Trophoblast cell (in vitro differentiated cells and primary cell): ENCODE measurements at regions not wholly inside any gene's neighbourhood (a gene's known extent, or its start where the extent isn't known, plus 50 kb on each side); places are given as distances from the start of the nearest gene placed in this dataset.

Experiments used
- DNase-seq, 2 donors: peaks; one replicate each; pipeline ENCODE4 v3.0.0-alpha.2; 2016
- H2AFZ ChIP-seq: 2 replicates; pipeline ENCODE4 v1.6.1; 2013; ENCODE audit warnings: low read length, moderate library complexity, mild to moderate bottlenecking; ENCODE audit not compliant: insufficient read depth, poor library complexity
- H2AK5ac ChIP-seq: 2 replicates; pipeline ENCODE4 v1.6.1; 2013; ENCODE audit warnings: mild to moderate bottlenecking, low read length
- H2BK120ac ChIP-seq: 2 replicates; pipeline ENCODE4 v1.6.1; 2013; ENCODE audit warnings: low read length, mild to moderate bottlenecking, moderate library complexity; ENCODE audit not compliant: insufficient read depth, poor library complexity
- H2BK12ac ChIP-seq: 2 replicates; pipeline ENCODE4 v1.6.1; 2013; ENCODE audit warnings: mild to moderate bottlenecking, low read length, moderate library complexity
- H2BK5ac ChIP-seq: 2 replicates; pipeline ENCODE4 v1.6.1; 2013; ENCODE audit warnings: low read length, low read depth, moderate library complexity, mild to moderate bottlenecking; ENCODE audit not compliant: poor library complexity
- H3K14ac ChIP-seq: 2 replicates; pipeline ENCODE4 v1.6.1; 2013; ENCODE audit warnings: mild to moderate bottlenecking, low read length
- H3K18ac ChIP-seq: 2 replicates; pipeline ENCODE4 v1.6.1; 2013; ENCODE audit warnings: mild to moderate bottlenecking, low read length
- H3K23ac ChIP-seq: 2 replicates; pipeline ENCODE4 v1.6.1; 2013; ENCODE audit warnings: low read length
- H3K27ac ChIP-seq: 2 replicates; pipeline ENCODE4 v1.5.1; 2013; ENCODE audit warnings: low read depth, mild to moderate bottlenecking, inconsistent platforms, low read length, moderate library complexity
- H3K27me3 ChIP-seq: 2 replicates; pipeline ENCODE4 v1.6.1; 2013; ENCODE audit warnings: inconsistent platforms, mild to moderate bottlenecking, low read length, moderate library complexity; ENCODE audit not compliant: insufficient read depth
- H3K36me3 ChIP-seq, 2 experiments: 1 replicate in 1 of 2; 2 replicates in 1 of 2; pipeline ENCODE4 v1.6.1; 2013; ENCODE audit warnings: low read length in 2 of 2, mild to moderate bottlenecking in 2 of 2, moderate library complexity in 1 of 2; ENCODE audit not compliant: insufficient read depth in 2 of 2, control insufficient read depth in 1 of 2
- H3K4ac ChIP-seq: 2 replicates; pipeline ENCODE4 v1.6.1; 2013; ENCODE audit warnings: low read depth, mild to moderate bottlenecking, low read length, moderate library complexity
- H3K4me1 ChIP-seq, 2 experiments: 1 replicate in 1 of 2; 2 replicates in 1 of 2; pipeline ENCODE4 v1.6.1; 2013; ENCODE audit warnings: low read length in 2 of 2, mild to moderate bottlenecking in 2 of 2, moderate library complexity in 1 of 2; ENCODE audit not compliant: insufficient read depth in 2 of 2, control insufficient read depth in 1 of 2
- H3K4me2 ChIP-seq: 2 replicates; pipeline ENCODE4 v1.6.1; 2013; ENCODE audit warnings: inconsistent platforms, mild to moderate bottlenecking, low read length, moderate library complexity
- H3K4me3 ChIP-seq: 2 replicates; pipeline ENCODE4 v1.5.1; 2013; ENCODE audit warnings: mild to moderate bottlenecking, low read depth, low read length, inconsistent platforms
- H3K79me1 ChIP-seq: one replicate; pipeline ENCODE4 v1.6.1; 2013; ENCODE audit warnings: low read length
- H3K79me2 ChIP-seq: 2 replicates; pipeline ENCODE4 v1.6.1; 2013; ENCODE audit warnings: low read length, mild to moderate bottlenecking; ENCODE audit not compliant: control insufficient read depth, insufficient read depth, poor library complexity
- H3K9ac ChIP-seq: 2 replicates; pipeline ENCODE4 v1.6.1; 2013; ENCODE audit warnings: mild to moderate bottlenecking, low read length
- H3K9me3 ChIP-seq: 2 replicates; pipeline ENCODE4 v1.6.1; 2013; ENCODE audit warnings: low read depth, mild to moderate bottlenecking, control low read depth, inconsistent platforms, low read length; ENCODE audit not compliant: insufficient read depth
- H4K12ac ChIP-seq: 2 replicates; pipeline ENCODE4 v1.6.1; 2013; ENCODE audit warnings: low read depth, mild to moderate bottlenecking, low read length, moderate library complexity
- H4K8ac ChIP-seq: 2 replicates; pipeline ENCODE4 v1.6.1; 2013; ENCODE audit warnings: low read depth, mild to moderate bottlenecking, low read length, moderate library complexity
- H4K91ac ChIP-seq: one replicate; pipeline ENCODE4 v1.6.1; 2013; ENCODE audit warnings: low read depth, mild to moderate bottlenecking, low read length, moderate library complexity
- WGBS: extraction: QIAGEN DNeasy Blood & Tissue Kit; methylation state at CpG from one replicate; pipeline ENCODE4 v1.1.7; 2013; ENCODE audit warnings: missing lambda C conversion rate; ENCODE audit not compliant: insufficient read length, insufficient coverage; ENCODE audit errors: extremely low coverage; 5-methylcytosine and 5-hydroxymethylcytosine counted together

GRCh38 chr2:12277241-12278034 lies 439.3 kb upstream of the TRIB2 start:
- H3K4me3 ChIP-seq: no peak overlapping the region
- H2AFZ ChIP-seq: no peak overlapping the region
- no peak overlapping the region for H2BK120ac ChIP-seq
- no peaks in the 10 kb centered on the region for H3K27me3 ChIP-seq
- no peaks in the 10 kb centered on the region for H3K9me3 ChIP-seq
- no peak overlapping the region for H3K27ac ChIP-seq
- H3K4me2 ChIP-seq: no peak overlapping the region
- no peak overlapping the region for H4K12ac ChIP-seq
- H3K36me3 ChIP-seq: no peaks in the 10 kb centered on the region
- no peaks in the 10 kb centered on the region for H3K79me1 ChIP-seq
- H3K4ac ChIP-seq: no peak overlapping the region
- no peak overlapping the region for H3K23ac ChIP-seq
- H2AK5ac ChIP-seq: no peak overlapping the region
- no peak overlapping the region for H2BK12ac ChIP-seq
- H3K79me2 ChIP-seq: no peaks in the 10 kb centered on the region
- no peak overlapping the region for H2BK5ac ChIP-seq
- H3K14ac ChIP-seq: no peak overlapping the region
- DNase-seq: no peak
- no peak overlapping the region for H4K91ac ChIP-seq
- no peak overlapping the region for H4K8ac ChIP-seq
- no peak overlapping the region for H3K9ac ChIP-seq
- no CpG with 5 or more reads among the region's 7 CpGs for WGBS
- H3K4me1 ChIP-seq: no peaks in the 10 kb centered on the region
- H3K18ac ChIP-seq: no peak overlapping the region

GRCh38 chr2:12278217-12278750 lies 438.5 kb upstream of the TRIB2 start:
- no peak overlapping the region for H3K23ac ChIP-seq
- H2AFZ ChIP-seq: no peak overlapping the region
- H3K9ac ChIP-seq: no peak overlapping the region
- no peaks in the 10 kb centered on the region for H3K79me2 ChIP-seq
- H3K4me3 ChIP-seq: no peak overlapping the region
- H3K9me3 ChIP-seq: no peaks in the 10 kb centered on the region
- H3K4ac ChIP-seq: no peak overlapping the region
- no peak overlapping the region for H4K91ac ChIP-seq
- no peak overlapping the region for H2AK5ac ChIP-seq
- no peak overlapping the region for H3K27ac ChIP-seq
- H3K36me3 ChIP-seq: no peaks in the 10 kb centered on the region
- no peaks in the 10 kb centered on the region for H3K4me1 ChIP-seq
- DNase-seq: no peak
- no peak overlapping the region for H3K18ac ChIP-seq
- H3K14ac ChIP-seq: no peak overlapping the region
- no peak overlapping the region for H3K4me2 ChIP-seq
- no peaks in the 10 kb centered on the region for H3K79me1 ChIP-seq
- no peak overlapping the region for H2BK5ac ChIP-seq
- WGBS: no CpG with 5 or more reads among the region's 4 CpGs
- H4K12ac ChIP-seq: no peak overlapping the region
- H4K8ac ChIP-seq: no peak overlapping the region
- H3K27me3 ChIP-seq: no peaks in the 10 kb centered on the region
- no peak overlapping the region for H2BK120ac ChIP-seq
- H2BK12ac ChIP-seq: no peak overlapping the region

DNA sequence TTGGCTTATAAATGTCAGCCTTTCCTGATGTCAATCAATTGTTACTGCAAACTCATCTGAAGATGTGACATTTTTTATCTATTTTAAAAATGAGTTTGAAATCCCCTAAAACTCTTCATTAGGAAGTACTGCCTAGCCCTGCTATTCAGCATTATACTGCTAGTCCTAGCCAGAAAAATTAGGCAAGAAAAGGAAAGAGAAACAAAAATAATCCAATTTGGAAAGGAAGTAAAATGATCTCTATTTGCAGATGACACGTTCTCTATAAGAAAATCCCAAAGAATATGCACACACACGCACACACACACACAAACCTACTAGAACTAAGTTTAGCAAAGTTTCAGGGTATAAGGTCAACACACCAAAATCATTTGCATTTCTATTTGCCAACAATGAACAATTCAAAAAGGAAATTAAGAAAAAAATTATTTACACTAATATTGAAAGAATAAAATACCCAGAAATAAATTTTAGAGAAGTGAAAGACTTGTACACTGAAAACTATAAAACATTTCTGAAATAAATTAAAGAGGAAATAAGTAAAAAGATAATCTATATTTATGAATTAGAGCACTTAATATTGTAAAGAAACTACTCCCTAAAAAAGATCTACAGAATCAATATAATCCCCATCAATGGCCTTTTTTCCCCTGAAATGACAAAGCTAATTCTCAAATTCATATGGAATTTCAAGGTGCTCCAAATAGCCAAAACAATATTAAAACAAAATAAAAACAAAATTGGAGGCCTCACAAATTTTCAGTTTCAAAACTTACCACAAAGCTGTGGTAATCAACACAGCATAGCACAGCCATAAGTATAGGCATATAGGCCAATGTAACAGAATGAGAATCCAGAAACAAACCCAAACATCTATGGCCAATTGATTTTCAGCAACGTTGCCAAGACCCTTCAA lies 433.7 kb upstream of the TRIB2 start:
- H3K9me3 ChIP-seq: no peaks in the 10 kb centered on the region
- DNase-seq: no peak
- H3K4ac ChIP-seq: no peak overlapping the region
- H2BK120ac ChIP-seq: no peak overlapping the region
- no peaks in the 10 kb centered on the region for H3K79me1 ChIP-seq
- no peak overlapping the region for H3K9ac ChIP-seq
- H4K8ac ChIP-seq: no peak overlapping the region
- no peak overlapping the region for H3K18ac ChIP-seq
- H2AFZ ChIP-seq: no peak overlapping the region
- H3K4me2 ChIP-seq: no peak overlapping the region
- WGBS: no CpG with 5 or more reads among the region's 3 CpGs
- H3K4me1 ChIP-seq: peaks cover 3 to 7% of the 10 kb centered on the region in 2 experiments
- no peak overlapping the region for H3K14ac ChIP-seq
- no peak overlapping the region for H4K91ac ChIP-seq
- no peak overlapping the region for H2BK5ac ChIP-seq
- H3K36me3 ChIP-seq: no peaks in the 10 kb centered on the region
- no peak overlapping the region for H3K23ac ChIP-seq
- no peak overlapping the region for H4K12ac ChIP-seq
- H3K79me2 ChIP-seq: no peaks in the 10 kb centered on the region
- no peaks in the 10 kb centered on the region for H3K27me3 ChIP-seq
- no peak overlapping the region for H2AK5ac ChIP-seq
- H3K27ac ChIP-seq: no peak overlapping the region
- H3K4me3 ChIP-seq: no peak overlapping the region
- H2BK12ac ChIP-seq: no peak overlapping the region

DNA sequence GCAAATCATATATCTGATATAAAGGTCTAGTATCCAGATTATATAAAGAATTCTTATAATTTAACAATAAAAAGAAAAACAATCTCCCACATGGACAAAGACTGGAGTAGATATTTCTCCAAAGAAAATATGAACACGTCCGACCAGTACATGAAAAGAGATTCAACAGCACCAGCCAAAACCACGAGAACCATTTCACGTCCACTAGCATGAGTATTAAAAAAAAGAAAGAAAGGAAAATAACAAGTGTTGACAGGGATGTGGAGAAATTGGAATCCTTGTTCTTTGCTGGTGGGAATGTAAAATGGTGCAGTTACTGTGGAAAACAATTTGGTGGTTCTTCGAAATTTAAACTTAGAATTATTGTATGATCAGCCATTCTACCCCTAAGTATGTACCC lies 432.7 kb upstream of the TRIB2 start:
- H2BK5ac ChIP-seq: no peak overlapping the region
- no peak overlapping the region for H3K9ac ChIP-seq
- no peak overlapping the region for H3K4me2 ChIP-seq
- H3K9me3 ChIP-seq: no peaks in the 10 kb centered on the region
- H3K79me1 ChIP-seq: peaks cover 4% of the 10 kb centered on the region
- no peak overlapping the region for H2AK5ac ChIP-seq
- no peak overlapping the region for H2BK12ac ChIP-seq
- H3K36me3 ChIP-seq: no peaks in the 10 kb centered on the region
- no peak overlapping the region for H3K23ac ChIP-seq
- no peaks in the 10 kb centered on the region for H3K79me2 ChIP-seq
- no peak overlapping the region for H4K91ac ChIP-seq
- DNase-seq: no peak
- H3K4me1 ChIP-seq: peaks cover 5 to 15% of the 10 kb centered on the region in 2 experiments
- H3K27me3 ChIP-seq: no peaks in the 10 kb centered on the region
- H3K4me3 ChIP-seq: no peak overlapping the region
- no peak overlapping the region for H2BK120ac ChIP-seq
- no peak overlapping the region for H3K27ac ChIP-seq
- H2AFZ ChIP-seq: no peak overlapping the region
- no CpG with 5 or more reads among the region's 5 CpGs for WGBS
- no peak overlapping the region for H3K14ac ChIP-seq
- H3K18ac ChIP-seq: no peak overlapping the region
- H3K4ac ChIP-seq: no peak overlapping the region
- H4K12ac ChIP-seq: no peak overlapping the region
- no peak overlapping the region for H4K8ac ChIP-seq
